Kidney tubule cell (primary cell): ENCODE measurements at regions not wholly inside any gene's neighbourhood (a gene's known extent, or its start where the extent isn't known, plus 50 kb on each side); places are given as distances from the start of the nearest gene placed in this dataset.

Experiments
- DNase-seq: peaks from one replicate; pipeline ENCODE4 v3.0.0-alpha.2; 2018; ENCODE audit warnings: low spot score

DNA sequence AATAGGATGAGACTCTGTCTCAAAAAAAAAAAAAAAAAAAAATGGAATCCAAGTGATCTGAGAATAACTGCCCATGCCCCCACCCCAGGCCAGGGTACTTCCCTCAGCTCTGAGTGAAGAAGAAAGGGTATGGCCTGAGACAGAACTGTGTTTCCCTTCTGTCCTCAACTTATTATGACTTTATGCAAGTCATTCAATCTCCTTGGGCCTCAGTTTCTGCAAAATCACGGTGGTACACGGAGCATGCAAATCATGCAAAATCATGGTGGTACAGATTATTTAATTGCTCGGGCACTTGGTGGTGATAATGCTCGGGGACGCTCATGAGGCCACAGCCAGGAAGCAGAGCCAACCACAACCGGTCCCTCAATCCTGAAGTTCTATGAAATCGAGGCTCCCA is 56.5 kb upstream of the TBX3 start:
- DNase-seq, result no peak

GRCh38 chr12:114738460-114739184 is 54.6 kb upstream of the TBX3 start:
- DNase-seq, result no peak

- no peak for DNase-seq
Observed at GRCh38 chr12:114735680-114736374, 51.9 kb upstream of the TBX3 start.

GRCh38 chr12:114735011-114735410 is 51.0 kb upstream of the TBX3 start:
- DNase-seq, result no peak

DNA sequence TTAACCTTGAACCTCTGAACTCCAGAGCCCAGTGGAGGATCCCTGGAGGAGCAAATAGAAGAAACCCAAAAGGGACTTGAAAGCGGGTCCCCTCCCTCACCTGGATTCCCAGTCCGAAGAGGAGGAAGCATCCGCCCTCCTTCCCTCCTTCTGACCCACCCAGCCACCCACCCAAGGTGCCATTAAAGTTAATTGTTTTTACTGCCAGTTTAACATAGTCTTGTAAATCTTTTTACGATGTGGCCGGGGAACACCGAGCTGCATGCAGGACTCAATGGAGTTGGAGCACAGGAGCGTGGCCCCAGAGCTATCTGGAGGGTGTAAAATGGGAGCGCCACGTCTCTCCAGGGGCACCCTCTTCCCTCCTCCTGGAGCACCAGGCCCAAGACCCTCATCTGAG is 49.9 kb upstream of the TBX3 start:
- no peak for DNase-seq
